Endothelial cell of umbilical vein (primary cell): ENCODE measurements at regions not wholly inside any gene's neighbourhood (a gene's known extent, or its start where the extent isn't known, plus 50 kb on each side); places are given as distances from the start of the nearest gene placed in this dataset.

ENCODE experiments used
- BruUV-seq: library from RNA; stranded (reverse); fragments of 400-500 nt; replicated peaks from 2 replicates; lab custom pipeline; 2021; lab: Mats Ljungman, UMichigan
- CTCF ChIA-PET: fragments of 300-600, 350-600 bp; sonication (Branson Sonifier 250); formaldehyde crosslinking; loops from one replicate; lab custom pipeline; 2021; ENCODE audit warnings: antibody characterized with exemption, inconsistent platforms; lab: Charles Lee
- POLR2A ChIA-PET: fragments of 300-600, 350-600 bp; sonication (Branson Sonifier 250); formaldehyde crosslinking; loops from one replicate; lab custom pipeline; 2021; ENCODE audit warnings: antibody characterized with exemption, inconsistent platforms; lab: Charles Lee
- DNase-seq: peaks from one replicate; pipeline ENCODE4 v3.0.0-alpha.2; 2011; ENCODE audit warnings: low read depth, low spot score
- FAIRE-seq: peaks from 2 replicates; lab custom pipeline; 2011; peaks lifted over from hg19 to GRCh38; lab: Jason Lieb, UNC
- H2AFZ ChIP-seq: 2 replicates; pipeline ENCODE4 v1.6.0; 2012; ENCODE audit warnings: low read depth, low read length, control low read depth, inconsistent platforms
- H3K27ac ChIP-seq: 2 replicates; pipeline ENCODE4 v1.5.1; 2011; ENCODE audit warnings: low read depth, mild to moderate bottlenecking, control low read depth, low read length, moderate library complexity; ENCODE audit not compliant: insufficient read depth
- H3K27me3 ChIP-seq, 2 experiments: 2 replicates each; pipeline versions ENCODE4 v1.6.0 to v1.6.1; 2011; ENCODE audit warnings: low read length in 2 of 2, mixed read lengths in 1 of 2; ENCODE audit not compliant: control insufficient read depth in 2 of 2, insufficient read depth in 2 of 2
- H3K36me3 ChIP-seq, 2 experiments: 2 replicates in 1 of 2; 3 replicates in 1 of 2; pipeline ENCODE4 v1.5.1; 2011; ENCODE audit warnings: low read length in 2 of 2, mild to moderate bottlenecking in 1 of 2, moderate library complexity in 1 of 2; ENCODE audit not compliant: control insufficient read depth in 2 of 2, insufficient read depth in 2 of 2; ENCODE audit errors: extremely low read depth in 1 of 2
- H3K4me1 ChIP-seq: 3 replicates; pipeline ENCODE4 v1.5.1; 2011; ENCODE audit warnings: mild to moderate bottlenecking, low read length; ENCODE audit not compliant: control insufficient read depth, insufficient read depth; ENCODE audit errors: extremely low read depth
- H3K4me2 ChIP-seq: 2 replicates; pipeline ENCODE4 v1.6.1; 2011; ENCODE audit warnings: low read length, control low read depth, mixed read lengths; ENCODE audit not compliant: insufficient read depth
- H3K4me3 ChIP-seq, 3 experiments: fragments of 200-600 bp in 1 of 3; sonication (generic), shearing (Covaris generic) in 1 of 3; replicated peaks in 1 of 3; 2 replicates each; pipeline ENCODE4 v1.5.1; 2011 to 2016; ENCODE audit warnings: control low read depth in 3 of 3, low read length in 3 of 3, mild to moderate bottlenecking in 2 of 3, inconsistent platforms in 1 of 3, low read depth in 1 of 3, moderate library complexity in 1 of 3; ENCODE audit not compliant: insufficient read depth in 1 of 3
- H3K79me2 ChIP-seq: 2 replicates; pipeline ENCODE4 v1.6.0; 2012; ENCODE audit warnings: low read length, inconsistent platforms; ENCODE audit not compliant: control insufficient read depth, insufficient read depth
- H3K9ac ChIP-seq: replicated peaks from 2 replicates; pipeline ENCODE3; 2011; ENCODE audit warnings: low read length, control low read depth; ENCODE audit not compliant: insufficient read depth; ENCODE audit errors: extremely low read depth
- H3K9me1 ChIP-seq: replicated peaks from 3 replicates; pipeline ENCODE4 v1.6.0; 2011; ENCODE audit warnings: mild to moderate bottlenecking, low read length; ENCODE audit not compliant: control insufficient read depth, insufficient read depth; ENCODE audit errors: extremely low read depth
- H3K9me3 ChIP-seq: replicated peaks from 2 replicates; pipeline ENCODE4 v1.5.1; 2012; ENCODE audit warnings: low read length, inconsistent platforms; ENCODE audit not compliant: control insufficient read depth, insufficient read depth
- H4K20me1 ChIP-seq: replicated peaks from 2 replicates; pipeline ENCODE3; 2011; ENCODE audit warnings: mild to moderate bottlenecking, low read length; ENCODE audit not compliant: control insufficient read depth, insufficient read depth; ENCODE audit errors: extremely low read depth
- CTCF ChIP-seq, 2 donors: IDR thresholded peaks; 1 replicate in 1 of 2; 2 replicates in 1 of 2; pipeline ENCODE4 v1.5.1; 2011; ENCODE audit warnings: low read length in 2 of 2, mild to moderate bottlenecking in 2 of 2, moderate library complexity in 2 of 2, control low read depth in 1 of 2, inconsistent platforms in 1 of 2, low read depth in 1 of 2; ENCODE audit not compliant: insufficient read depth in 1 of 2; ENCODE audit errors: extremely low read depth in 1 of 2
- EZH2 ChIP-seq: IDR thresholded peaks from 2 replicates; pipeline ENCODE4 v1.6.1; 2012; ENCODE audit warnings: borderline replicate concordance, low read depth, mild to moderate bottlenecking, moderate library complexity, low read length, inconsistent platforms; ENCODE audit not compliant: severe bottlenecking
- FOS ChIP-seq: IDR thresholded peaks from 2 replicates; pipeline ENCODE4 v1.6.1; 2011; ENCODE audit warnings: mild to moderate bottlenecking, low read length, moderate library complexity, borderline replicate concordance; ENCODE audit not compliant: insufficient read depth
- GATA2 ChIP-seq: IDR thresholded peaks from 2 replicates; pipeline ENCODE4 v1.7.0; 2011; ENCODE audit warnings: low read depth, mild to moderate bottlenecking, moderate library complexity, mixed read lengths, low read length; ENCODE audit not compliant: insufficient read length, insufficient read depth
- JUN ChIP-seq: IDR thresholded peaks from 2 replicates; pipeline ENCODE4 v1.6.1; 2011; ENCODE audit warnings: borderline replicate concordance, low read depth; ENCODE audit not compliant: insufficient read length, insufficient read depth
- MAX ChIP-seq: IDR thresholded peaks from 2 replicates; pipeline ENCODE4 v1.6.1; 2011; ENCODE audit not compliant: insufficient read depth, insufficient read length
- MYC ChIP-seq: IDR thresholded peaks from one replicate; pipeline ENCODE4 v1.6.1; 2011; ENCODE audit warnings: mild to moderate bottlenecking, low read depth, low read length
- POLR2A ChIP-seq: IDR thresholded peaks from 2 replicates; pipeline ENCODE4 v1.6.1; 2012; ENCODE audit warnings: low read depth, mild to moderate bottlenecking, control low read depth, low read length
- POLR2AphosphoS5 ChIP-seq: IDR thresholded peaks from 2 replicates; pipeline ENCODE4 v1.6.1; 2012; ENCODE audit warnings: low read depth, mild to moderate bottlenecking, control low read depth, low read length, moderate library complexity; ENCODE audit not compliant: insufficient read depth
- dilution Hi-C: fragments of 300-500 bp; cut with MboI; formaldehyde crosslinking; loops from one replicate; pipeline ENCODE4 v1.15.0; 2019; ENCODE audit warnings: low sequenced_read_pairs; ENCODE audit not compliant: extremely low pct_ligation_motif_present
- intact Hi-C: fragments of 100-400 bp; cut with micrococcal nuclease; formaldehyde crosslinking; loops from one replicate; pipeline ENCODE4 v1.10.0; 2022

GRCh38 chr11:70527046-70527395 lies 128.7 kb downstream of the CTTN start:
- no peak overlapping the region for H3K4me3 ChIP-seq
- CTCF ChIA-PET = no interaction called here
- FAIRE-seq (no peak), DNase-seq (no peak)
- no peaks in the 10 kb centered on the region for H3K36me3 ChIP-seq
- TF ChIP-seq GATA2 = no peak
- TF ChIP-seq JUN = no peak
- TF ChIP-seq CTCF (IDR thresholded peaks at IDR 0.05; ENCODE audit: extremely low read depth in 1 of 2, insufficient read depth in 1 of 2, low read depth in 1 of 2, low read length in 2 of 2) = no peak
- no peak for TF ChIP-seq MYC
- no peak for TF ChIP-seq MAX
- no peak for TF ChIP-seq FOS
- no peak for TF ChIP-seq POLR2AphosphoS5
- no peak for TF ChIP-seq EZH2
- TF ChIP-seq POLR2A = no peak
- no peaks in the 10 kb centered on the region for H3K79me2 ChIP-seq
- no peaks in the 10 kb centered on the region for H3K9me1 ChIP-seq
- no peak overlapping the region for H2AFZ ChIP-seq
- no peak overlapping the region for H3K27ac ChIP-seq
- POLR2A ChIA-PET = no interaction called here
- H3K4me2 ChIP-seq = no peak overlapping the region
- intact Hi-C loops = no loop called here
- H3K9me3 ChIP-seq = no peaks in the 10 kb centered on the region
- no TSS peak for BruUV-seq
- H3K9ac ChIP-seq = no peak overlapping the region
- H4K20me1 ChIP-seq = no peaks in the 10 kb centered on the region
- H3K27me3 ChIP-seq = no peaks in the 10 kb centered on the region
- no peaks in the 10 kb centered on the region for H3K4me1 ChIP-seq
- dilution Hi-C loops = no loop called here
